MG63 (cell line): ENCODE measurements at regions not wholly inside any gene's neighbourhood (a gene's known extent, or its start where the extent isn't known, plus 50 kb on each side); places are given as distances from the start of the nearest gene placed in this dataset.

ENCODE experiments used
- DNase-seq: peaks from one replicate; pipeline ENCODE4 v3.0.0-alpha.2; 2020
- H3K27me3 ChIP-seq: fragments of 250-450 bp; sonication (Bioruptor Pico); 2 replicates; pipeline ENCODE4 v1.5.1; 2020; ENCODE audit warnings: mild to moderate bottlenecking, moderate library complexity
- H3K36me3 ChIP-seq: fragments of 250-450 bp; sonication (Bioruptor Pico); 2 replicates; pipeline ENCODE4 v1.5.1; 2020; ENCODE audit warnings: mild to moderate bottlenecking, moderate library complexity
- H3K4me3 ChIP-seq: fragments of 250-450 bp; sonication (Bioruptor Pico); 2 replicates; pipeline ENCODE4 v1.5.1; 2020; ENCODE audit warnings: mild to moderate bottlenecking, moderate library complexity
- H3K9me3 ChIP-seq: fragments of 250-450 bp; sonication (Bioruptor Pico); 2 replicates; pipeline ENCODE4 v1.5.1; 2020; ENCODE audit warnings: mild to moderate bottlenecking, moderate library complexity

DNA sequence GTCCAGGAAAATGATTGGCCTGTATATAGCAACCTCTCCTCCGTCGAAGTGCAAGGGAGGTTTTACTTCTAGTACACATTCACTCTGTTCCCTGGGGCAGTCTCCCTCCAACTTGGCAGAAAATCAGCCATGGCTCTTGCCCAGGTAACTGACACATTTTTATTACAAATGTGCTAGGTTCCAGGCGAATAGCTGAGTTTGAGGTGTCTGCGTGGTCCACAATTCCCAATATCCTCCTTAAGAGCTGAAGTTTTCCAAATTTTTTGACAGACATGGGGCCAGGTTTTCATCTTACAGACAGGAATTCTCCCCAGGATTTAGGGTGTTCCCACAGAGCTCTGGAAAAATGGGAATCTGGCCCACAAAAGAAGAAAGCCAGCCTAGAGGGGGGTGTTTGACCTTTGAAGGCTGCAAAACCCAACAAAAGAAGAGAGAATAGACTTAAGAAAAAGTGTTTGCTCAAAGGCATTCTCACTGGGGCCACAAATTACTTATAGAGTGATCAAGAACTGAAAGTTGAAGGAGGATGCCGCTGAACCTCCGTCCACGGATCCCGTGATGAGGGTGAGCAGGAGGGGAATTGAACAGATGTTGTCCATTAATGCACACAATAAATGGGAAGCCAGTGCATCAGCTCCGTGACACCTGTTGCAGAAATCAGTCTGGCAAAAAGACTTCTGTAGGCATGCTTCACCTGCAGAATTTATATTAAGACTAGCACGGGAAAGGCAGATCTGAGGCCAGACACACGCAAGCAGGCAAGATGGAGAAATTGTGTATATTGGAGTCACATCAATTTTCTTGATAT is 242.3 kb upstream of the COPS8 start:
- no peak for DNase-seq
- H3K27me3 ChIP-seq = no peaks in the 10 kb centered on the region
- no peaks in the 10 kb centered on the region for H3K9me3 ChIP-seq
- H3K36me3 ChIP-seq = no peaks in the 10 kb centered on the region
- H3K4me3 ChIP-seq = no peak overlapping the region

DNA sequence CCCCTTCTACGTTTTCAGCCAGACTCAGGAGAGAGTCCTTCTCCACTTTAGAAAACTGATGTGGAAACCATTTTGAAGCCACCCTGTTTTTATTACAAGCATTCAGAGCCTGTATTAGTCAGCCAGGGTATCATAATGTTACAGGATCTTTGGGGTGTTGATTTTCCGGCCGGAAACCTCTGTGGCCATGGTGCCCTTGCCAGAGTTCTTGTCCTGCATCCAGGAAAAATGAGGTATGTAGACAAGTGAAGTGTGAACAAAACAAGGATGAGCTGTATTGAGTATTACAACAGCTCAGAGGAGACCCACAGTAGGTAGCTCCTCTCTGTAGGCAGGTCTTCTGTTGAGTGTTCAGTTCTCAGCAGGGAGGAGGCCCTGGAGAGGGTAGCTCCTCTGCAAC is 241.0 kb upstream of the COPS8 start:
- H3K4me3 ChIP-seq = no peak overlapping the region
- no peak for DNase-seq
- H3K36me3 ChIP-seq = no peaks in the 10 kb centered on the region
- no peaks in the 10 kb centered on the region for H3K9me3 ChIP-seq
- no peaks in the 10 kb centered on the region for H3K27me3 ChIP-seq

DNA sequence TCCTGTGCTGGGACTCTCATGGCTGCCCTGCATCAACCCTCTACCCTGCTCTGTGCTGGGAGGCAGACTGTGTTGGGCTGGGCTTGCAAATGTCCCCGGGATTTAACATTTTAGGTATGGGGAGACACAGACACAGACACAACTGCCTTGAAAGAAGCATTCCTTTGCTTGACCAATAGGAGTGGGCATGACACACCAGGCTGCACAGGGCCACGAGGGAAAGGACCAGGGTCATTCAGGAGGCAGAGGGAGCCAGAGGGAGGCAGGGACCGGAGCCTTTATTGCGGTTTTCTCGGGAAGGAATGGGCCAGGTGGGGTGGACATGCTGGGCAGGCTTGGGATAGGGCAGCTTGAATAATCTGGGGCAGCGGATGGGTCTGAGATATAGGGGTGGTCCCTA is 238.7 kb upstream of the COPS8 start:
- no peak for DNase-seq
- no peak overlapping the region for H3K4me3 ChIP-seq
- H3K36me3 ChIP-seq = no peaks in the 10 kb centered on the region
- no peaks in the 10 kb centered on the region for H3K27me3 ChIP-seq
- no peaks in the 10 kb centered on the region for H3K9me3 ChIP-seq

DNA sequence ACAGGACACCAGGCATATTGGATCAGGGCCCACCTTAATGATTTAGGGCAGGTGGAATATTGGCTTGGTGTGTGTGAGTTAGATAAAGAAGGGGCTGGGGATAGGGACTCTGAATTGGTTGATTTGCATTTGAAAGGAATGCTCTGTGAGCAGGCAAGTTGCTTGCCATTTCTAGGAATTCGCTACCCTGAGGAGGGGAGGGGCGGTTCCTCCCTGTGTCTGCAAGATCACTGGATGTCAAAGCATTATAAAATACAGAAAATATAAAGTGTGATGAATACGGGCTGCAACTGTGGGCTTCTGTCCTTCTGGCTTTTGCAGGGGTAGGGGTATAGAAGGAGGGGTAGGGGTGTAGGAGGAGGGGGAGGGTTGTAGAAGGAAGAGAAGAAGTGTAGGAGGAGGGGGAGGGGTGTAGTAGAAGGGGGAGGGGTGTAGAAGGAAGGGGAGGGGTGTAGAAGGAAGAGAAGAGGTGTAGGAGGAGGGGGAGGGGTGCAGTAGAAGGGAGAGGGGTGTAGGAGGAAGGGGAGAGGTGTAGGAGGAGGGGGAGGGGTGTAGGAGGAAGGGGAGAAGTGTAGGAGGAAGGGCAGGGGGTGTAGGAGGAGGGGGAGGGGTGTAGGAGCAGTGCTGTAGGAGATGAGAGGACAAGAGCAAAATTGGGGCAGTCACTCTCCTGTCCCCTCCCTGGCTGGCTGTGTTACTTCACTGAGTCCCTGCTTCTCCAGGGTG is 238.0 kb upstream of the COPS8 start:
- no peak for DNase-seq
- Histone ChIP-seq H3K36me3 (no peaks in the 10 kb centered on the region), H3K4me3 (no peak overlapping the region), H3K27me3 (no peaks in the 10 kb centered on the region), H3K9me3 (no peaks in the 10 kb centered on the region)

DNA sequence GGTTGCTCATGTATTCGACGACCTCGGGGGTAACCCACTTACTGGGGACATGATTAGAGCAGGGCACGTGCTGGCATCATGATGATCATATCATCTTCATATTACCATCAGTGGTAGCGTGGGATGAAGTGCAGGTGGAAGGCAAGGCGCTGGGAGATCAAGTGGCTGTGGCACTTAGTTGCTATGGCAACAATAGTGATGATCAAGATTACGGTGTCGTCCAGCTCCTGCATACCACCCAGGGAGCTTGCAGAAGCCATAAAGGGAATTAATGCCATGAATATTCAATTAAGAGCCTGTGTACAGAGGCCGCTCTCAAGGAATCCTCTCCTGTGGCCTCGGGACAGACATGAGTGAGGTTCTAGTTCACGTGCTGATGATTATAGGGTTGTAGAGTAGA is 237.2 kb upstream of the COPS8 start:
- Histone ChIP-seq H3K4me3 (no peak overlapping the region), H3K36me3 (no peaks in the 10 kb centered on the region), H3K9me3 (no peaks in the 10 kb centered on the region), H3K27me3 (no peaks in the 10 kb centered on the region)
- DNase-seq = no peak

DNA sequence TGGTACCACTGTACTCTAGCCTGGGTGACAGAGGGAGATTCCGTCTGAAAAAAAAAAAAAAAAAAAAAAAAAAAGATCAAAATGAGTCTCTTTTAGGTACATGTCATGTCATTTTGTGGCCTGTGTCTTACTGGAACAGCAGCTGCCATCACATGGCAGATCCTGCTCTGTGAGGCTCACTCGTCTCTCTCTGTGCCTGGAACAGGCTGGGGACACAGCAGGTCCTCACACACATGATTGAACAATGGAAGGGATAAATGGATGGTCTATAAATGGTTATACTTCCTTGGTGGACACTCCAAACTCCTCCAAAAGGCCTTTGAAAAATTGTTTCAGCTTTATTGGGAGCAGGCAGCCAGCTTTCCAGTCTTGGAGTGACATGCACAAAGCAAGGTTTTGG is 236.2 kb upstream of the COPS8 start:
- DNase-seq = no peak
- no peaks in the 10 kb centered on the region for H3K27me3 ChIP-seq
- H3K4me3 ChIP-seq = no peak overlapping the region
- H3K9me3 ChIP-seq = no peaks in the 10 kb centered on the region
- no peaks in the 10 kb centered on the region for H3K36me3 ChIP-seq

DNA sequence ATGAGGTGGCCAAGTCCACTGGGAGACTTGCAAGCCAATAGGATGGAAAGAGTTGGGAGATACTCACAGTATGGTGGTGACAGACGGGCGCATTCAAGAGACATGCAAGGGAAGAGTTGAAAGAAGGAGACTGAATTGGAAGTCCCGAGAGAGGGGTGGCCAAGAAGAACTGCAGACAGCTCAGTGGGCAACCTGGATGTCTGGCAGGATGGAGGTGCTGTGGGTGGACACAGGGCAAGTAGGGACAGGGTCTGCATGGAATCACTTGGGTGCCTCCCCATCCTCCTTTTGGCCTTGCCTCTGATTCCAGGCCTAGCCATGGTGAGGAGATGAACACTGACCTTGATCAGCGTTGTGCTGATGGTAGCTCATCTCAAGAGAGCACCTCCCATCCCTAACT is 235.7 kb upstream of the COPS8 start:
- no peaks in the 10 kb centered on the region for H3K36me3 ChIP-seq
- no peak overlapping the region for H3K4me3 ChIP-seq
- no peaks in the 10 kb centered on the region for H3K9me3 ChIP-seq
- no peaks in the 10 kb centered on the region for H3K27me3 ChIP-seq
- DNase-seq = no peak

DNA sequence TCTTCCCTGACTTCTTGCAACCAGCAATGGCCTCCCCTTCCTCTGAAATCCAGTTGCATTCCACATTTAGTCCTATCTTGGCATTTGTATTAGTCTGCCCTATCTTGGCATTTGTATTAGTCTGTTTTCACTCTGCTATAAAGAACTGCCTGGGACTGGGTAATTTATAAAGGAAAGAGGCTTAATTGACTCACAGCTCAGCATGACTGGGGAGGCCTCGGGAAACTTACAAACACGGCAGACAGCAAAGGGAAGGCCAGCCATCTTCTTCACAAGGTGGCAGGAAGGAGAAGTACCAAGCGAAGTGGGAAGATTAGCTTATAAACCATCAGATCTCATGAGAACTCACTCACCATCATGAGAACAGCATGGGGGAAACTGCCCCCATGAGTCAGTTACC is 234.5 kb upstream of the COPS8 start:
- H3K36me3 ChIP-seq = no peaks in the 10 kb centered on the region
- DNase-seq = no peak
- no peak overlapping the region for H3K4me3 ChIP-seq
- no peaks in the 10 kb centered on the region for H3K27me3 ChIP-seq
- H3K9me3 ChIP-seq = no peaks in the 10 kb centered on the region

DNA sequence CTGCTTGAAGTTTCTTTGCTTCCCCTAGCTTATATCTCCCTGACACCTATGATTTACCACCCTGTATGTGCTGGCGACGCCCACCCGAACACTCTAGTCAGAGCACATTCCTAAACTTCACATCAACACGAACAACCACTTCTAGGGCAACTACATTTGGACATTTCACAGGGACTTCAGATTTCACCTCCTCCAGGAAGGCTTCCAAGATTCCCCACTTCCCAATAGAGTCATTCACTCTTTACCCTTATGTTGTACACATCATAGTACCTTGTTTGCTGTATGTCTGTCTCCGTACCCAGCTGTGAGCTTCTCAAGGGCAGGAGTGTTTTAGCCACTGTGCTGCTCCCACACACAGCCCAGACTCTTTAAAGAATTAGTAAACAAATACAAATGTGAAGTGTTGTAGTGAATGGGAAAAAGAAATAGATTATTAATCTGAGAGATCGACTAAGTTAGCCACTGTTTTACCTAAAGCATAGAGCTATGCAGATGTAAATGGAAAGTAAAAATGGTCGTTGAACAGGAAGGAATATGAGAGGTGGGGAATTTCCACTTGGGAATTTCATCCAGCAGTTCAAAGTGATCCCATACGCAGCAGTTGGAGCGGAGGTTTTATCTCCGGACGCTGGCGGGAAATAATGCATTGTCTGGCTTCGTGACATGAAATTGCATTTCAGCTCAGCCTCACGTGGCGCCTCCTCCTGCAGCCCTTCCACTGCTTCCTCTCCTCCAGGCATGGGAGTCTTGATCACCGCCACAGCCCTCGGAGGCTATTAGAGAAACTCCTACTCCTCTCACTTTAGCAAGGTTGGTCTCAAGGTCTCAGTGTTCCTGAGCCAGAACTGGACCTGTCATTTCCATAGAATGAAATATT is 233.4 kb upstream of the COPS8 start:
- no peak for DNase-seq
- no peaks in the 10 kb centered on the region for H3K36me3 ChIP-seq
- no peaks in the 10 kb centered on the region for H3K27me3 ChIP-seq
- no peak overlapping the region for H3K4me3 ChIP-seq
- no peaks in the 10 kb centered on the region for H3K9me3 ChIP-seq

DNA sequence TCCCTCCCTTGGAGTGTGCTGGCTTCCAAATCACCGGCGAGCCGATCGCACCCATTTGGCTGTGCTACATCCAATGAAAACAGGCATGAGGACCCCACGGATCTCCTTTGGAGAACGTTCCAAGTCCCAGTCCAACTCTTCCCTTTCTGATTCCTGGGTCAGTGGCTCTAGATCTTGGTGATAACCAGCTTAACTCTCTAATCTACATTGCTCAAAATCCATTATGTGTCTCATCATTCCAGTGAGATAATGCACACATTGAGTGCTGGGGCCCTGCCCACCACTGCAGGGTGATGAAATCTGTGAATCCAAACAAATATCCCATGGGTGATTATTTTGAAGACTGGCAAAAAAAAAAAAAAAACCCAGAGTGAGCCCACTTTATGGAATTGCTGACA is 232.7 kb upstream of the COPS8 start:
- no peaks in the 10 kb centered on the region for H3K27me3 ChIP-seq
- no peaks in the 10 kb centered on the region for H3K9me3 ChIP-seq
- DNase-seq = no peak
- no peak overlapping the region for H3K4me3 ChIP-seq
- no peaks in the 10 kb centered on the region for H3K36me3 ChIP-seq

DNA sequence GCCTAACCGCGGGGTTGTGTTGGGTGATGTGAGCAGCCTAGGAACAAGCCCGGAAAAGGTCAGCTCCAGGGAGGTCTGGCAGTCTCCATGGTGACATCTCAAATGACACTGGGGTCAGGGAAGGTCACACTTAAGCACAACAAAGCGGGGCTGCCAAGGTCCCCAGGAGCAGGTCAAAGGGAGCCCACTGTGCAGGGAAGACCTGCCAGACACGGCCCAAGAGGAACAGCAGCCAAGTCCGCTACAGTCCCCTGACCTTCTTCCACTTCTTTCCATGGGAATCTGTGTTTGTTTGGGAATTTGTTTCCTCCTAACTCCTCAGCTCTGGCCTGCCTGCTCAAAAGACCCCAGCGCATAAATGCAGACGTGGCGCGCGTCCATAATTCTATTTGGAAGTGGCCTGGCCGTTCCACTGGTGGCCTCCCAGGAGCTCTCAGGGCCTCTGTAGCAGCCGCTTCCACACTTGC is 232.1 kb upstream of the COPS8 start:
- DNase-seq = no peak
- Histone ChIP-seq H3K9me3 (no peaks in the 10 kb centered on the region), H3K4me3 (no peak overlapping the region), H3K36me3 (no peaks in the 10 kb centered on the region), H3K27me3 (no peaks in the 10 kb centered on the region)

DNA sequence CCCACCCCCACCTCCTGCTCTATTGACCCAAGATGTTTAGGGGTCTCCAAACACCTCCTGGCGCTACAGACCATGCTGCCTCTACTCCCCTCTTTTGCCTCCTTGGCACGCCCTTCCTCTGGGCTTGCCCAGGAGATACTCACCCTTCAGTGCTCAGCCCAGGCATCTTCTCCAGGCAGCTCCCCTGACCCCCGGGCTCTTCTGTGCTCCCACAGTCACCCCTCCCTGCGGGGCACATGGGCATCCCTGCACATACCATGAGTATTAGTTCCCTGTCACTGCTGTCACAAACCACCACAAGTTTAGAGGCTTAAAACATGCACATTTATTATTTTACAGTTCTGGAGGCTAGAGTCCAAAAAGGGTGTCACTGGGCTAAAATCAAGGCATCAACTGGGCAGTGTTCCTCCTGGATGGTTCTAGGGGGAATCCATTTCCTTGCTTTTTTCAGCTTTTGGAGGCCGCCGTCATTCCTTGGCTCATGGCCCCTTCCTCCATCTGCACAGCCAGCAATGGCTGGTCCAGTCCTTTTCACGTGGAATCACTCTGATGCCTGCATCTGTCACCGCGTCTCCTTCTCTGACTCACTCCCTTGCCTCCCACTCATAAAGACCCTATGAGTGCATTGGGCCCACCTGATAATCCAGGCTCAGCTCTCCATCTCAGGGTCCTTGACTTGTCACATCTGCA is 230.4 kb upstream of the COPS8 start:
- no peaks in the 10 kb centered on the region for H3K36me3 ChIP-seq
- no peaks in the 10 kb centered on the region for H3K27me3 ChIP-seq
- no peak for DNase-seq
- H3K4me3 ChIP-seq = no peak overlapping the region
- no peaks in the 10 kb centered on the region for H3K9me3 ChIP-seq

DNA sequence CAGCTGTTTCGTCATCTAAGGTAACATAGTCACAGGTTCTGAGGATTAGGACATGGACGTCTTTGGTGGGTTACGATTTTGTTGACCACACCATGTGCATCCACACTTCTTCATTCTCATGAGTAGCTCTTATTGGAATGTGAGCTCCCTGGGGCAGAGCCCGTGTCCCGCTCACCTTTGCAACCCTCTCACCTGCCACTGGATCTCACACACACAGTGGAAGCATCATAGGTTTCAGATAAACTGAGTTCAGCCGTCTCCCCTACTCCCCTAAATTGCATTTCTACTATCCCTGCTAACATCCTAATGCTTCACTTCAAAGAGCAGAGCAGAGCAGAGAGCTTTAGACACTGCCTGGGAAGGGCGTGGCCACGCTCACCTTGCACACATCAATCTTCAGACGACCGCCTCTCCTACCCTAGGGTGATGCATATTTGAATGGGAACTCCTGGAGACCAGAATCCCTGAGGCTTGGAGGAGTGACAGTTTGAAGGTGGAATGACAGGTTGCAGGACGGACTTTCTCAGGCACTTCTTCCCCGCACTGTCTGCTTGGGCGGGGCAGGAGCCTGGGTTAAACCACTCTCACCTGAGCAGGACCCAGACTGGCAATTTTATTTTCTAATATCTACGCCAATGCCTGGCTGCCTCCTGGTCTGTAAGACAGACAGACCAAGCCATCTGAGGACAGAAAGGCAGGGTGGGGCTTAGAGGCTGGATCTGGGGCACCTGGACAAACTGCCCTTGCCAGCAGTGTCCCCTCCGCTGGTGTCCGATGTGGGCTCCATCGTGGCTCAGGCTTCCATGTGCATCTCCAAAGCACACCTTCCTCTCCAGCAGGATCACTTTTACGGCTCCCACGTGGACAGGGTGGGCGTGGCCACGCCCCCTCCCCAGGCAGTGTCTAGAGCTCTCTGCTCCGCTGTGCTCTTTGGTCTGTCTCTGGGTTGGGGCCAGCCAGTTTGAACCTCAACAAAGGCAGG is 229.5 kb upstream of the COPS8 start:
- Histone ChIP-seq H3K27me3 (no peaks in the 10 kb centered on the region), H3K9me3 (no peaks in the 10 kb centered on the region), H3K4me3 (no peak overlapping the region), H3K36me3 (no peaks in the 10 kb centered on the region)
- no peak for DNase-seq

DNA sequence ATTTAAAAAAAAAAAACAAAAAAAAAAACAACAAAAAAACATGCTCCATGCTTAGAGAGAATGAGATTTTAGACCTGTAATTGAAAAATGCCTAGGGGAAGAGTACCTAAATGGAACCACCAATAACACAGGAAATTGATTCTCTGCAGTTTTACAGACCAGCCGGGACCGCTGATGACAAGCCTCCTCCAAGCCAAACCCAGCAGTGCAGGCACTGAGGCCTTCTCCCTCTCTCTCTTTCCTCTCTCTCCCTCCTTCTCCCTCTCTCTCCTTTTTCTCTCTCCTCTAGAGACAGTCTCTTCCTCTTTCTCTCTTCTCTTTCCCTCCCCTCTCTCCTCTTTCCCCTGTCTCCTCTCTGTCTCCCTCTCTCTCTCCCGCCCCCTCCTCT is 228.8 kb upstream of the COPS8 start:
- DNase-seq = no peak
- H3K27me3 ChIP-seq = no peaks in the 10 kb centered on the region
- no peaks in the 10 kb centered on the region for H3K9me3 ChIP-seq
- H3K36me3 ChIP-seq = no peaks in the 10 kb centered on the region
- H3K4me3 ChIP-seq = no peak overlapping the region

DNA sequence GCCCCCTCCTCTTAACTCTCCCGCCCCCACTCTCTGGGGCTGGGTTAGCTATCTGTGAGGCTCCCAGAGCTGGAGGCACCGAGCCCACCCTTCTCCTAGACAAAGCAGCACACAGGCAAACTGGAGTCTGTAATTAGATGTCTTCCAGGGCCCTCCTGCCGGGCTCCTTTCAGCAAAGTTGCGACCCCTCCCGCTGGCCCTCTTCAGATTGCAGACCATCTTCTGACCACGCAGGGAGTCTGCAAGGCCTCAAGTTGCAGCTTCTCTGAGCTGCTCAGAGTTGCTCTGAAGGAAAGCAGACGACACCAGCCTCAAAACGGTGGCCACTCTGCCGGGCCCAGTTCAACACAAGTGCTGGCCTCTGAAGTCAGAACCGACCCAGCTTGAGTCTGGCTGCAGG is 228.4 kb upstream of the COPS8 start:
- H3K27me3 ChIP-seq = no peaks in the 10 kb centered on the region
- no peak overlapping the region for H3K4me3 ChIP-seq
- no peaks in the 10 kb centered on the region for H3K9me3 ChIP-seq
- no peak for DNase-seq
- no peaks in the 10 kb centered on the region for H3K36me3 ChIP-seq

DNA sequence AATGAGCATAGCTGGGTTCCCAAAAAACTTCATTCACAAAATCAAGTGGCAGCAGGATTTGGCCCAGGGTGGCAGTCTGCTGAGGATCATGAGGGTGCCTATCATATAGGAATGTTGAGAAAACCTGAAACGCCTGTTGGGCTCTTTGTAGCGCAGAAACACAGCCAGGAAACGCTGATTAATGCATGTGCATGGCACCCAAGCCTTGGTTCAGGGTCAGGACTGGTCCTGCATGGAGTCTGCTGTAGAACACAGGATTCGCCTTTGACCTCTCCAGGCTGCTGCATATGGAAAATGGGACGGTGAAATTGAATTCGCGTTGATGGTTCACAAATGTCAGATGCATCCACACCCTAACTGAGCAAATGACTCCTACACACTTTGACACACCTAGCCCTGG is 227.9 kb upstream of the COPS8 start:
- Histone ChIP-seq H3K36me3 (no peaks in the 10 kb centered on the region), H3K9me3 (no peaks in the 10 kb centered on the region), H3K4me3 (no peak overlapping the region), H3K27me3 (no peaks in the 10 kb centered on the region)
- DNase-seq = no peak
